T-cell (primary cell): ENCODE measurements at regions not wholly inside any gene's neighbourhood (a gene's known extent, or its start where the extent isn't known, plus 50 kb on each side); places are given as distances from the start of the nearest gene placed in this dataset.
"Not testable (repeated sequence)": the region's sequence is repeated elsewhere in the genome, so short reads cannot be mapped to it uniquely, and the experiment has no call there.

ENCODE experiments used
- ATAC-seq, 4 experiments: fragments of 200-7000 bp in 3 of 4; fragments of 150-1000 bp in 1 of 4; cut with Tn5 transposase; replicated peaks in 1 of 4; 1 replicate in 3 of 4; 2 replicates in 1 of 4; pipeline ENCODE4 v1.10.0; 2021; ENCODE audit warnings: moderate library complexity in 3 of 4, mild to moderate bottlenecking in 2 of 4, moderate number of reproducible peaks in 1 of 4
- CTCF ChIA-PET, 2 donors: fragments of 300-600 bp; sonication (Branson Sonifier 250); formaldehyde crosslinking; loops; one replicate each; lab custom pipeline; 2022; ENCODE audit warnings: antibody characterized with exemption in 2 of 2; lab: Charles Lee
- POLR2A ChIA-PET, 2 donors: fragments of 300-600 bp; sonication (Branson Sonifier 250); formaldehyde crosslinking; loops; one replicate each; lab custom pipeline; 2022; ENCODE audit warnings: antibody characterized with exemption in 2 of 2; lab: Charles Lee
- DNase-seq, 35 experiments: peaks; one replicate each; pipeline versions ENCODE4 v3.0.0 to v3.0.0-alpha.2; 2013 to 2023
- H3K27ac ChIP-seq: one replicate; pipeline ENCODE4 v1.5.1; 2013; ENCODE audit warnings: low read length
- H3K27me3 ChIP-seq, 2 experiments: replicated peaks in 1 of 2; 1 replicate in 1 of 2; 2 replicates in 1 of 2; pipeline versions ENCODE4 v1.6.1 to v1.7.0; 2013; ENCODE audit warnings: low read length in 1 of 2, mixed read lengths in 1 of 2; ENCODE audit not compliant: control insufficient read depth in 2 of 2, insufficient read depth in 2 of 2; ENCODE audit errors: extremely low read depth in 1 of 2
- H3K36me3 ChIP-seq, 2 donors: 1 replicate in 1 of 2; 2 replicates in 1 of 2; pipeline versions ENCODE4 v1.6.1 to v1.7.0; 2013; ENCODE audit warnings: low read length in 1 of 2; ENCODE audit not compliant: control insufficient read depth in 2 of 2, insufficient read depth in 1 of 2; ENCODE audit errors: extremely low read depth in 1 of 2
- H3K4me1 ChIP-seq, 2 experiments: 1 replicate in 1 of 2; 2 replicates in 1 of 2; pipeline versions ENCODE4 v1.6.1 to v1.7.0; 2013; ENCODE audit warnings: low read length in 2 of 2, mixed read lengths in 1 of 2; ENCODE audit not compliant: insufficient read depth in 2 of 2, control insufficient read depth in 1 of 2; ENCODE audit errors: extremely low read depth in 1 of 2
- H3K4me3 ChIP-seq, 2 donors: 1 replicate in 1 of 2; 2 replicates in 1 of 2; pipeline versions ENCODE4 v1.5.1 to v1.7.0; 2013; ENCODE audit warnings: mild to moderate bottlenecking in 2 of 2, low read length in 1 of 2, moderate library complexity in 1 of 2; ENCODE audit not compliant: control insufficient read depth in 1 of 2; ENCODE audit errors: extremely low read depth in 1 of 2
- H3K9me3 ChIP-seq: 2 replicates; pipeline ENCODE4 v1.7.0; 2013
- H3K27ac Mint-ChIP-seq, 2 donors: one replicate each; pipeline ENCODE4 v1.8.0; 2020 to 2021; ENCODE audit warnings: mild to moderate bottlenecking in 2 of 2, mixed read lengths in 2 of 2
- H3K27me3 Mint-ChIP-seq, 2 donors: one replicate each; pipeline ENCODE4 v1.8.0; 2021 to 2022; ENCODE audit warnings: mixed read lengths in 2 of 2
- H3K36me3 Mint-ChIP-seq: one replicate; pipeline ENCODE4 v1.8.0; 2021; ENCODE audit warnings: mixed read lengths
- H3K4me1 Mint-ChIP-seq, 3 donors: one replicate each; pipeline ENCODE4 v1.8.0; 2020 to 2022; ENCODE audit warnings: mixed read lengths in 3 of 3, mild to moderate bottlenecking in 1 of 3
- H3K4me3 Mint-ChIP-seq, 3 donors: one replicate each; pipeline ENCODE4 v1.8.0; 2020 to 2022; ENCODE audit warnings: mild to moderate bottlenecking in 3 of 3, mixed read lengths in 3 of 3, moderate library complexity in 3 of 3
- H3K9me3 Mint-ChIP-seq, 3 donors: one replicate each; pipeline ENCODE4 v1.8.0; 2020 to 2022; ENCODE audit warnings: mixed read lengths in 3 of 3
- WGBS: methylation state at CpG from one replicate; pipeline ENCODE4 v1.1.5; 2013; ENCODE audit warnings: missing lambda C conversion rate; ENCODE audit not compliant: insufficient coverage; 5-methylcytosine and 5-hydroxymethylcytosine counted together

GRCh38 chrX:33949300-33949699 is 182.8 kb downstream of the FAM47A start:
- Histone ChIP-seq H3K27ac (no peak overlapping the region), H3K27me3 (no peaks in the 10 kb centered on the region), H3K4me1 (no peaks in the 10 kb centered on the region), H3K36me3 (no peaks in the 10 kb centered on the region), H3K4me3 (no peak overlapping the region), H3K9me3 (no peaks in the 10 kb centered on the region)
- no peaks in the 10 kb centered on the region for H3K4me1 Mint-ChIP-seq
- ATAC-seq (no peak), DNase-seq (no peak)
- no peaks in the 10 kb centered on the region for H3K36me3 Mint-ChIP-seq
- no CpG with 5 or more reads among the region's 2 CpGs for WGBS
- no peak overlapping the region for H3K27ac Mint-ChIP-seq
- no peak overlapping the region for H3K4me3 Mint-ChIP-seq
- H3K9me3 Mint-ChIP-seq = peaks cover 0 to 15% (median 4%) of the 10 kb centered on the region in 3 donors
- POLR2A ChIA-PET = no interaction called here
- CTCF ChIA-PET = no interaction called here
- no peaks in the 10 kb centered on the region for H3K27me3 Mint-ChIP-seq

GRCh38 chrX:33926249-33926648 is 205.9 kb downstream of the FAM47A start:
- H3K27me3 Mint-ChIP-seq, H3K4me1 Mint-ChIP-seq, H3K27me3 ChIP-seq, H3K27ac ChIP-seq, POLR2A ChIA-PET, DNase-seq, H3K36me3 ChIP-seq, H3K4me1 ChIP-seq, H3K36me3 Mint-ChIP-seq, H3K27ac Mint-ChIP-seq, ATAC-seq, H3K4me3 ChIP-seq, CTCF ChIA-PET, H3K4me3 Mint-ChIP-seq, H3K9me3 ChIP-seq: not testable (repeated sequence)
- WGBS = no CpG with 5 or more reads among the region's 5 CpGs
- H3K9me3 Mint-ChIP-seq = peaks cover 11 to 18% (median 16%) of the 10 kb centered on the region in 3 donors

DNA sequence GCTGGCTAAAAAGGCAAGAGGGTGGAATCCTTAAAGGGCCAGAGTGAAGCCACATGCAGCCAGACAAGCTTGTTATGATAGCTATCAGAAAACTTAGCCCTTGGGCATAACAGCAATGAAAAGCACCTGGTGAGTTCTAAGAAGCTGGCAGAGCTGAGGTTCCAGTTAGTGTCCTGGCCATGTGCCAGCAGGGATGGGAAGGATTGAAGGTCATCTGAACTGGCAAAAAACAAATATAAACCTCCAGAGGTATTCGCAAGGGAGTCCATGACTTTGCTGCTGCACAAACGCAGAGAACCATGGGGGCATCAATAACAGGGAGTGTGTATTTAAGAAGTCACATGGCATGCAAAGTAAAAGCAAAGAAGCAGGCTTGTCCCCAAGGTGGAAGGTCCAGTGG is 208.9 kb downstream of the FAM47A start:
- H3K4me1 ChIP-seq = no peaks in the 10 kb centered on the region
- H3K4me1 Mint-ChIP-seq = no peaks in the 10 kb centered on the region
- H3K9me3 Mint-ChIP-seq = peaks cover 11 to 19% (median 15%) of the 10 kb centered on the region in 3 donors
- no peaks in the 10 kb centered on the region for H3K36me3 ChIP-seq
- H3K36me3 Mint-ChIP-seq = no peaks in the 10 kb centered on the region
- H3K9me3 ChIP-seq = no peaks in the 10 kb centered on the region
- no CpG with 5 or more reads among the region's 2 CpGs for WGBS
- peaks cover 0 to 5% of the 10 kb centered on the region in 2 donors for H3K27me3 Mint-ChIP-seq
- no peak overlapping the region for H3K4me3 Mint-ChIP-seq
- no peak overlapping the region for H3K27ac Mint-ChIP-seq
- ATAC-seq (no peak), DNase-seq (no peak)
- no peaks in the 10 kb centered on the region for H3K27me3 ChIP-seq
- POLR2A ChIA-PET = no interaction called here
- no peak overlapping the region for H3K27ac ChIP-seq
- CTCF ChIA-PET = no interaction called here
- H3K4me3 ChIP-seq = no peak overlapping the region

DNA sequence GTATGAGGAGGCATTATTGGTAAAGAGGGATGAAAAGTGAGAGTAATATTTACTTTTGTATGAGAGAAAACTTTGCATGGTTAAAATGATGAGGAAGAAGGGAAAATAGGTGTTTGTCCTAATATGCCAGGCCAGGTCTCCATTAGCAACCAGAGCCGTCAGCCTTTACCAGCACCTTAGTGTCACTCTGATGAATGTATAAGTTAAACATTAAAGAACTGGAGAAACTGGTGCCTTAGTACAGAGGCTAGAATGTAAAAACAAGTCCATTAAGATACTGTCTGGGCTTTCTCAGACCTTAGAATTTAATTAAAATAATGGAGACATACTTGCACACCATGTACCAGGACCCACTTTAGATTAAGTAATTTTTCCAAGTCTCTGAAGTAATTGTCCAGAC is 222.3 kb downstream of the FAM47A start:
- Mint-ChIP-seq H3K27me3 (no peaks in the 10 kb centered on the region), H3K9me3 (no peaks in the 10 kb centered on the region), H3K27ac (no peak overlapping the region), H3K4me1 (no peaks in the 10 kb centered on the region), H3K4me3 (no peak overlapping the region), H3K36me3 (no peaks in the 10 kb centered on the region)
- H3K4me1 ChIP-seq = no peaks in the 10 kb centered on the region
- no peak overlapping the region for H3K4me3 ChIP-seq
- H3K9me3 ChIP-seq = no peaks in the 10 kb centered on the region
- H3K27ac ChIP-seq = no peak overlapping the region
- WGBS = no CpG with 5 or more reads among the region's 1 CpG
- ATAC-seq (no peak), DNase-seq (no peak)
- CTCF ChIA-PET = no interaction called here
- POLR2A ChIA-PET = no interaction called here
- H3K27me3 ChIP-seq = no peaks in the 10 kb centered on the region
- no peaks in the 10 kb centered on the region for H3K36me3 ChIP-seq

DNA sequence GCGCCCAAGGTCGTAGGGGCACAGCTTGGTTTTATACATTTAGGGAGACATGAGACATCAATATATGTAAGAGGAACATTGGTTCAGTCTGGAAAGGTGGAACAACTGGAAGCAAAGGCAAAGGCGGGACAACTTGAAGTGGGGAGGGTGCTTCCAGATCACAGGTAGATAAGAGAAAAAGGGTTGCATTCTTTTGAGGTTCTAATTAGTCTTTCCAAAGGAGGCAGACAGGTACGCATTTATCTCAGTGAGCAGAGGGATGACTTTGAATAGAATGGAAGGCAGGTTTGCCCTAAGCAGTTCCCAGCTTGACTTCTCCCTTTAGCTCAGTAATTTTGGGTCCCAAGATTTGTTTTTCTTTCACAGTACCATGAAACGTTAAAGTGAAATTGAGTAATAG is 223.2 kb downstream of the FAM47A start:
- no peaks in the 10 kb centered on the region for H3K36me3 ChIP-seq
- Mint-ChIP-seq H3K4me1 (no peaks in the 10 kb centered on the region), H3K27me3 (no peaks in the 10 kb centered on the region), H3K9me3 (no peaks in the 10 kb centered on the region), H3K4me3 (no peak overlapping the region), H3K36me3 (no peaks in the 10 kb centered on the region), H3K27ac (no peak overlapping the region)
- H3K4me1 ChIP-seq = no peaks in the 10 kb centered on the region
- H3K27me3 ChIP-seq = no peaks in the 10 kb centered on the region
- ATAC-seq = no peak
- H3K9me3 ChIP-seq = no peaks in the 10 kb centered on the region
- CTCF ChIA-PET = interaction anchor here in 1 of 2 donors (0.6 kb wide), 1 partner anchor 8 kb away, joined by 3 read pairs; no protein-coding TSS in a partner anchor
- POLR2A ChIA-PET = no interaction called here
- no peak for DNase-seq
- H3K4me3 ChIP-seq = no peak overlapping the region
- no peak overlapping the region for H3K27ac ChIP-seq
- no CpG with 5 or more reads among the region's 5 CpGs for WGBS

GRCh38 chrX:33908074-33908473 is 224.0 kb downstream of the FAM47A start:
- Mint-ChIP-seq H3K9me3 (peaks cover 0 to 3% (median 0%) of the 10 kb centered on the region in 3 donors), H3K27me3 (no peaks in the 10 kb centered on the region), H3K36me3 (no peaks in the 10 kb centered on the region), H3K4me1 (no peaks in the 10 kb centered on the region), H3K27ac (no peak overlapping the region), H3K4me3 (no peak overlapping the region)
- H3K9me3 ChIP-seq = no peaks in the 10 kb centered on the region
- ChIA-PET POLR2A (no interaction called here), CTCF (no interaction called here)
- ATAC-seq = no peak
- H3K4me3 ChIP-seq = no peak overlapping the region
- H3K27me3 ChIP-seq = no peaks in the 10 kb centered on the region
- H3K36me3 ChIP-seq = no peaks in the 10 kb centered on the region
- no peak overlapping the region for H3K27ac ChIP-seq
- no peak for DNase-seq
- H3K4me1 ChIP-seq = no peaks in the 10 kb centered on the region

DNA sequence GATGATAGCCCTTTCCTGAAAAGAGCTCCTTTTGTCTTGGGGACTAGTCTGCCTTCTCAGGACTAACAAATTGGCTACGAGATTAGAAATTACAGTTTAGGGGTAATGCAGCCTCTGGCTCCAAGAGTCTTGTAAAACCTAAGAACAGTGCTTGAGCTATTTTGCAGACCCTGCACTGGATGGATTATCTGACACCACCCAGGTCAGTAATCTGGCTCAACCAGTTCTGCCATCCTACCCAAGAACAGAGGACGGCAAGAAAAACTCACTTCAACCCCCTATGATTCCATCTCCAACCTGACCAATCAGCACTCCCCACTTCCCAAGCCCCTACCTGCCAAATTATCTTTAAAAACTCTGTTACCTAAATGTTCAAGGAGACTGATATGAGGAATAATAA is 225.1 kb downstream of the FAM47A start:
- H3K9me3 ChIP-seq = no peaks in the 10 kb centered on the region
- no peak overlapping the region for H3K4me3 Mint-ChIP-seq
- no peak overlapping the region for H3K4me3 ChIP-seq
- no peak for DNase-seq
- no peaks in the 10 kb centered on the region for H3K36me3 Mint-ChIP-seq
- H3K36me3 ChIP-seq = no peaks in the 10 kb centered on the region
- no peak for ATAC-seq
- H3K27ac Mint-ChIP-seq = no peak overlapping the region
- H3K9me3 Mint-ChIP-seq = peaks cover 3 to 4% (median 3%) of the 10 kb centered on the region in 3 donors
- POLR2A ChIA-PET = no interaction called here
- CTCF ChIA-PET = no interaction called here
- no CpG with 5 or more reads among the region's 2 CpGs for WGBS
- peaks cover 0 to 4% of the 10 kb centered on the region in 2 donors for H3K27me3 Mint-ChIP-seq
- H3K27me3 ChIP-seq = no peaks in the 10 kb centered on the region
- H3K4me1 ChIP-seq = no peaks in the 10 kb centered on the region
- no peak overlapping the region for H3K27ac ChIP-seq
- no peaks in the 10 kb centered on the region for H3K4me1 Mint-ChIP-seq
